Mesendoderm (in vitro differentiated cells): ENCODE measurements at regions not wholly inside any gene's neighbourhood (a gene's known extent, or its start where the extent isn't known, plus 50 kb on each side); places are given as distances from the start of the nearest gene placed in this dataset.
"Not testable (repeated sequence)": the region's sequence is repeated elsewhere in the genome, so short reads cannot be mapped to it uniquely, and the experiment has no call there.

ENCODE experiments used
- DNase-seq: peaks from one replicate; pipeline ENCODE4 v3.0.0; 2013
- H2AK5ac ChIP-seq: 2 replicates; pipeline ENCODE4 v1.6.1; 2013; ENCODE audit warnings: low read length, inconsistent platforms
- H2BK120ac ChIP-seq: 2 replicates; pipeline ENCODE4 v1.6.1; 2013; ENCODE audit warnings: low read depth, mild to moderate bottlenecking, low read length, moderate library complexity, mixed read lengths
- H2BK15ac ChIP-seq: replicated peaks from 2 replicates; pipeline ENCODE4 v1.6.1; 2013; ENCODE audit warnings: low read depth, mild to moderate bottlenecking, moderate library complexity
- H2BK5ac ChIP-seq: 2 replicates; pipeline ENCODE4 v1.6.1; 2013; ENCODE audit warnings: low read length, inconsistent platforms
- H3K18ac ChIP-seq: 2 replicates; pipeline ENCODE4 v1.6.1; 2013; ENCODE audit warnings: mild to moderate bottlenecking, low read length, mixed read lengths
- H3K23ac ChIP-seq: one replicate; pipeline ENCODE4 v1.6.1; 2013; ENCODE audit warnings: low read length
- H3K27ac ChIP-seq: 2 replicates; pipeline ENCODE4 v1.5.1; 2013; ENCODE audit warnings: low read depth, mild to moderate bottlenecking, inconsistent platforms, low read length, moderate library complexity
- H3K27me3 ChIP-seq: 2 replicates; pipeline ENCODE4 v1.6.1; 2013; ENCODE audit warnings: low read length, control low read depth, mild to moderate bottlenecking, inconsistent platforms; ENCODE audit not compliant: insufficient read depth, poor library complexity
- H3K36me3 ChIP-seq: 2 replicates; pipeline ENCODE4 v1.6.1; 2013; ENCODE audit warnings: low read length, inconsistent platforms; ENCODE audit not compliant: control insufficient read depth, insufficient read depth
- H3K4ac ChIP-seq: one replicate; pipeline ENCODE4 v1.6.1; 2013; ENCODE audit warnings: low read depth, mild to moderate bottlenecking, low read length, moderate library complexity
- H3K4me1 ChIP-seq: 2 replicates; pipeline ENCODE4 v1.6.1; 2013; ENCODE audit warnings: low read depth, low read length, inconsistent platforms; ENCODE audit not compliant: control insufficient read depth
- H3K4me2 ChIP-seq: 2 replicates; pipeline ENCODE4 v1.6.1; 2013; ENCODE audit warnings: low read length
- H3K4me3 ChIP-seq: 2 replicates; pipeline ENCODE4 v1.5.1; 2013; ENCODE audit warnings: mild to moderate bottlenecking, low read length
- H3K56ac ChIP-seq: one replicate; pipeline ENCODE4 v1.6.1; 2013; ENCODE audit warnings: low read length
- H3K79me1 ChIP-seq: 2 replicates; pipeline ENCODE4 v1.6.1; 2013; ENCODE audit warnings: low read length, inconsistent platforms
- H3K79me2 ChIP-seq: 2 replicates; pipeline ENCODE4 v1.6.1; 2013; ENCODE audit warnings: mild to moderate bottlenecking, low read length; ENCODE audit not compliant: control insufficient read depth, insufficient read depth
- H3K9ac ChIP-seq: 2 replicates; pipeline ENCODE4 v1.6.1; 2013; ENCODE audit warnings: low read length, inconsistent platforms
- H4K5ac ChIP-seq: one replicate; pipeline ENCODE4 v1.6.1; 2013; ENCODE audit warnings: low read length
- H4K8ac ChIP-seq: one replicate; pipeline ENCODE4 v1.6.1; 2013; ENCODE audit warnings: low read depth, mild to moderate bottlenecking, control low read depth, low read length, moderate library complexity
- WGBS: extraction: QIAGEN DNeasy Blood & Tissue Kit; methylation state at CpG from one replicate; pipeline ENCODE4 v1.1.7; 2013; ENCODE audit warnings: low lambda C conversion rate, missing lambda C conversion rate; ENCODE audit not compliant: insufficient coverage; ENCODE audit errors: extremely low coverage; 5-methylcytosine and 5-hydroxymethylcytosine counted together

DNA sequence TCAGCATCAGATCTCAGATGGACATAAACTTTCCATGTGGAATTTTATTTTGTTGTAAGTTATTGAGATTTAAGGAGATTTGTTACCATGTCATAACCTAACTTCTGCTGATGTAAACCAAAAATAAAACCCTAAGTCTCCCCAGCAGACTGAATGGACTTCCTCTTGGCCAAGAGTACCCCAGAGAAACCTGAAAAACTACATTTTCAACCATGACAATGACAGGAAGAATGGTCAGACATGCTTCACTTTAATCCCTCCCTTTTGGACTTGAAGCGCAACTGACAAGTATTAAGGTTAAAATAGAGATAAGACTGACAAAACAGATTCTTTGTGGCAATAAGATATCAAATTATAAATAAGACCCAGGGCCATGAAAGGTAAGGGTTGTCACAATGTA lies 579.7 kb upstream of the RAG2 start:
- Histone ChIP-seq H3K56ac (no peak overlapping the region), H2BK5ac (no peak overlapping the region), H2BK15ac (no peak overlapping the region), H3K4me3 (no peak overlapping the region), H3K4me2 (no peak overlapping the region), H3K27ac (no peak overlapping the region), H3K36me3 (no peaks in the 10 kb centered on the region), H3K18ac (no peak overlapping the region), H3K27me3 (no peaks in the 10 kb centered on the region), H3K79me2 (no peaks in the 10 kb centered on the region), H3K4ac (no peak overlapping the region), H3K4me1 (peaks cover 1% of the 10 kb centered on the region), H4K5ac (no peak overlapping the region), H3K79me1 (no peaks in the 10 kb centered on the region), H3K9ac (no peak overlapping the region), H2AK5ac (no peak overlapping the region), H3K23ac (no peak overlapping the region), H4K8ac (no peak overlapping the region), H2BK120ac (no peak overlapping the region)
- DNase-seq: peak; percentile 25
- WGBS: no CpG with 5 or more reads among the region's 1 CpG

DNA sequence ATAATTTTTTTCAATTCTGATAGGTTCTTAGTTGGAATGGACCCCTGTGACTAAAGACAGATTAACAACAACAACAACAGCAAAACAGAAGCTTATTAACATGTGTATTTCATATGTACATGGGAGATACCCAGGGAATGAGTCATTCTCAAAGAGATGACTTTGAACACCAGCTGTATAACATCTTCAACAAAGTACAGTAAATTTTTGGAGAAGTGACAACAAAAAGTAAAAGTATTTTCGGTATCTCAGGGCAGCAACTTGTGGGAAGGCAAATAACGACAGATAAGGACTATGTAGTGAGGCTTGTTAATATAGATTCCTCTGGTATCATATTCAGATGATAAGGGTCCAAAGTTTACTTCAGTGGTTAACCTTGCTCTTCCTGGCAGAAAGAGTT lies 573.4 kb upstream of the RAG2 start:
- H3K18ac ChIP-seq: no peak overlapping the region
- DNase-seq: no peak
- no peak overlapping the region for H3K23ac ChIP-seq
- H3K56ac ChIP-seq: no peak overlapping the region
- no peak overlapping the region for H3K4ac ChIP-seq
- no peaks in the 10 kb centered on the region for H3K4me1 ChIP-seq
- H4K5ac ChIP-seq: no peak overlapping the region
- H3K4me2 ChIP-seq: no peak overlapping the region
- no peak overlapping the region for H3K27ac ChIP-seq
- H3K9ac ChIP-seq: no peak overlapping the region
- no peak overlapping the region for H3K4me3 ChIP-seq
- no peak overlapping the region for H4K8ac ChIP-seq
- no peaks in the 10 kb centered on the region for H3K27me3 ChIP-seq
- WGBS: no CpG with 5 or more reads among the region's 2 CpGs
- no peak overlapping the region for H2BK15ac ChIP-seq
- H3K36me3 ChIP-seq: no peaks in the 10 kb centered on the region
- H2BK5ac ChIP-seq: no peak overlapping the region
- H3K79me2 ChIP-seq: no peaks in the 10 kb centered on the region
- no peaks in the 10 kb centered on the region for H3K79me1 ChIP-seq
- H2BK120ac ChIP-seq: no peak overlapping the region
- H2AK5ac ChIP-seq: no peak overlapping the region

DNA sequence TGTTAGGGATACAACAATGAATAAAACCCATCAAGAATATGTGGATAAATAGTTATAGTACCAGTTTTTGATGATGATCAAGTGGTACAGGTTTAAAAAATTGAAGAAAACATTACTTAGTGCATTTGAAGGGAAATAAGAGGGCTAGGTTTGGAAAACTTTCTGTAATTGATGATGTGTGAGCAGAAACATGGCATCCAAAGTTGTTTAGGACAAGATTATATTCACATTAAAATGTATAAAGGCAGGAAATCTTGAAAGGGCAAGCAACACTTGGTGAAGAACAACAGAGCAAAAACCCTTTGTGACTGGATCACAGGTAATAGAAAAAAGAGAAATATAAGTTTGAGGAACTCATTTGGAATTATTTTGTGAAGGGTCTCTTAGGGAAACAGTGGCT lies 572.3 kb upstream of the RAG2 start:
- no peaks in the 10 kb centered on the region for H3K79me2 ChIP-seq
- no peaks in the 10 kb centered on the region for H3K4me1 ChIP-seq
- no peak overlapping the region for H4K8ac ChIP-seq
- no peak for DNase-seq
- H3K4ac ChIP-seq: no peak overlapping the region
- no peak overlapping the region for H2BK5ac ChIP-seq
- no peak overlapping the region for H3K56ac ChIP-seq
- no peak overlapping the region for H2BK15ac ChIP-seq
- no peaks in the 10 kb centered on the region for H3K27me3 ChIP-seq
- no peak overlapping the region for H3K23ac ChIP-seq
- no peaks in the 10 kb centered on the region for H3K36me3 ChIP-seq
- no peak overlapping the region for H3K4me3 ChIP-seq
- no peak overlapping the region for H4K5ac ChIP-seq
- H3K18ac ChIP-seq: no peak overlapping the region
- H3K9ac ChIP-seq: no peak overlapping the region
- no peak overlapping the region for H2BK120ac ChIP-seq
- H3K4me2 ChIP-seq: no peak overlapping the region
- no peak overlapping the region for H3K27ac ChIP-seq
- no peak overlapping the region for H2AK5ac ChIP-seq
- H3K79me1 ChIP-seq: no peaks in the 10 kb centered on the region

DNA sequence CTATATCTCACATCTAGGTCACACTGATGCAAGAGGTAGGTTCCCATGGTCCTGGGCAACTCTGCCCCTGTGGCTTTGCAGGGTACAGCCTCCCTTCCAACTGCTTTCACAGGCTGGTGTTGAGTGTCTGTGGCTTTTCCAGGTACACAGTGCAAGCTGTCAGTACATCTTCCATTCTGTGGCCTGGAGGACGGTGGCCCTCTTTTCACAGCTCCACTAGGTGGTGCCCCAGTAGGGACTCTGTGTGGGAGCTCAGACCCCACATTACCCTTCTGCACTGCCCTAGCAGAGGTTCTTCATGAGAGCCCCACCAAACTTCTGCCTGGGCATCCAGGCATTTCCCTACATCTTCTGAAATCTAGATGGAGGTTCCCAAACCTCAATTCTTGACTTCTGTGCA lies 547.4 kb upstream of the RAG2 start:
- H3K79me2 ChIP-seq, H2BK120ac ChIP-seq, H3K27ac ChIP-seq, H3K79me1 ChIP-seq, H3K4me2 ChIP-seq, H3K4me3 ChIP-seq, H4K5ac ChIP-seq, H3K36me3 ChIP-seq, H3K4me1 ChIP-seq, H2BK15ac ChIP-seq, H3K56ac ChIP-seq, H3K23ac ChIP-seq, H2AK5ac ChIP-seq, H3K4ac ChIP-seq, H3K18ac ChIP-seq, H2BK5ac ChIP-seq, H4K8ac ChIP-seq, H3K9ac ChIP-seq, DNase-seq, H3K27me3 ChIP-seq: not testable (repeated sequence)
- no CpG with 5 or more reads among the region's 1 CpG for WGBS

DNA sequence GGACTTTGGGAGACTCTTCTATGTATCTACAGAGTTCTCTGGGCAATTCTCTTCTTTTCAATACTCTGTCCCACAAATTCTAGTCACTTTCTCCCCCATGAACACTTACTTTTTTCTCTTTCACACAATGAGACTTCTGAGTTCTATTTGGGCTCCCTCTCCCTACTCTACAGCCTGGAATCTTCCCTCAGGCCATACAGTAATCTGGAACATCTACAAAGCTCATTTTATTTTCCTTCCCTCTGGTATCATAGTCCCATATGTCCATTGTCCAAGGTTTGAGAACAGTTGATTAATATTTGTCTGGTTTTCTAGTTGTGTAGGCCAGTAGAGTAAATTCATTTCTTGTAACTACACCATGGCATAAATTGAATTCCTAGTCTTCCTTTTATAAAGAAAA lies 544.6 kb upstream of the RAG2 start:
- H3K18ac ChIP-seq: no peak overlapping the region
- H3K36me3 ChIP-seq: no peaks in the 10 kb centered on the region
- H3K4me1 ChIP-seq: no peaks in the 10 kb centered on the region
- no peak overlapping the region for H3K4me2 ChIP-seq
- no peak overlapping the region for H2BK15ac ChIP-seq
- no peak overlapping the region for H3K23ac ChIP-seq
- H2AK5ac ChIP-seq: no peak overlapping the region
- no peak overlapping the region for H2BK120ac ChIP-seq
- no peak overlapping the region for H2BK5ac ChIP-seq
- no peaks in the 10 kb centered on the region for H3K79me2 ChIP-seq
- DNase-seq: no peak
- H3K9ac ChIP-seq: no peak overlapping the region
- no peak overlapping the region for H3K4ac ChIP-seq
- no peak overlapping the region for H4K5ac ChIP-seq
- H3K27ac ChIP-seq: no peak overlapping the region
- no peak overlapping the region for H4K8ac ChIP-seq
- H3K27me3 ChIP-seq: no peaks in the 10 kb centered on the region
- H3K4me3 ChIP-seq: no peak overlapping the region
- no peaks in the 10 kb centered on the region for H3K79me1 ChIP-seq
- H3K56ac ChIP-seq: no peak overlapping the region

DNA sequence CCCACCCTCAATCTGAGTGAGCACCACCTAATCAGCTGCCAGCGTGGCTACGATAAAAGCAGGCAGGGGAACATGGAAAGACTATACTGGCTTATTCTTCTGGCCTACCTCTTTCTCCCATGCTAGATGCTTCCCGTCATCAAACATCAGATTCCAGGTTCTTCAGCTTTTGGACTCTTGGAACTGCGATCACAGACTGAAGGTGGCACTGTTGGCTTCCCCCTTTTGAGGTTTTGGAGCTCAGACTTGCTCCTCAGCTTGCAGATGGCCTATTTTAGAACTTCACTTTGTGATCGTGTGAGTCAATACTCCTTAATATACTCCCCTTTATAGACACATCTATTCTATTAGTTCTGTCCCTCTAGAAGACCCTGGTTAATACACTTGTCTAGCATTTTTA lies 543.7 kb upstream of the RAG2 start:
- Histone ChIP-seq H3K23ac (no peak overlapping the region), H3K79me1 (no peaks in the 10 kb centered on the region), H2BK5ac (no peak overlapping the region), H3K36me3 (no peaks in the 10 kb centered on the region), H3K4me2 (no peak overlapping the region), H2BK120ac (no peak overlapping the region), H4K5ac (no peak overlapping the region), H3K9ac (no peak overlapping the region), H3K56ac (no peak overlapping the region), H4K8ac (no peak overlapping the region), H3K27me3 (no peaks in the 10 kb centered on the region), H2AK5ac (no peak overlapping the region), H3K27ac (no peak overlapping the region), H3K4ac (no peak overlapping the region), H3K18ac (no peak overlapping the region), H3K4me3 (no peak overlapping the region), H2BK15ac (no peak overlapping the region), H3K79me2 (no peaks in the 10 kb centered on the region), H3K4me1 (no peaks in the 10 kb centered on the region)
- WGBS: no CpG with 5 or more reads among the region's 5 CpGs
- peak; percentile 46 for DNase-seq
